DND-41 (cell line): ENCODE measurements at regions not wholly inside any gene's neighbourhood (a gene's known extent, or its start where the extent isn't known, plus 50 kb on each side); places are given as distances from the start of the nearest gene placed in this dataset.
"Not testable (repeated sequence)": the region's sequence is repeated elsewhere in the genome, so short reads cannot be mapped to it uniquely, and the experiment has no call there.

Experiments used
- ATAC-seq: fragments of 200-7000 bp; cut with Tn5 transposase; 3 replicates; pipeline ENCODE4 v1.9.1; 2021; ENCODE audit warnings: low read depth; ENCODE audit not compliant: insufficient read depth
- DNase-seq: peaks from one replicate; pipeline ENCODE4 v3.0.0-alpha.2; 2020
- H2AFZ ChIP-seq: 2 replicates; pipeline ENCODE4 v1.6.0; 2012; ENCODE audit warnings: low read depth, low read length
- H3K27ac ChIP-seq: 2 replicates; pipeline ENCODE4 v1.5.1; 2012; ENCODE audit warnings: low read length, inconsistent platforms
- H3K27me3 ChIP-seq: fragments of 200-600 bp; sonication (generic); 2 replicates; pipeline ENCODE4 v1.6.0; 2012; ENCODE audit warnings: low read length, mild to moderate bottlenecking, inconsistent platforms; ENCODE audit not compliant: insufficient read depth, poor library complexity
- H3K36me3 ChIP-seq: 2 replicates; pipeline ENCODE4 v1.5.1; 2012; ENCODE audit warnings: low read length, inconsistent platforms; ENCODE audit not compliant: insufficient read depth
- H3K4me1 ChIP-seq: 2 replicates; pipeline ENCODE4 v1.5.1; 2012; ENCODE audit warnings: mild to moderate bottlenecking, low read length; ENCODE audit not compliant: insufficient read depth
- H3K4me2 ChIP-seq: 2 replicates; pipeline ENCODE4 v1.6.0; 2012; ENCODE audit warnings: mild to moderate bottlenecking, moderate library complexity, low read length, inconsistent platforms; ENCODE audit not compliant: insufficient read depth
- H3K4me3 ChIP-seq, 2 experiments: fragments of 200-600 bp in 1 of 2; shearing (Covaris generic) in 1 of 2; 2 replicates each; pipeline ENCODE4 v1.5.1; 2012 to 2016; ENCODE audit warnings: inconsistent platforms in 2 of 2, low read length in 2 of 2, mild to moderate bottlenecking in 2 of 2, low read depth in 1 of 2, moderate library complexity in 1 of 2
- H3K79me2 ChIP-seq: 2 replicates; pipeline ENCODE4 v1.6.0; 2012; ENCODE audit warnings: low read length, inconsistent platforms; ENCODE audit not compliant: insufficient read depth
- H3K9ac ChIP-seq: 2 replicates; pipeline ENCODE4 v1.6.0; 2012; ENCODE audit warnings: low read depth, mild to moderate bottlenecking, inconsistent platforms, low read length, moderate library complexity
- H3K9me3 ChIP-seq: 2 replicates; pipeline ENCODE4 v1.5.1; 2012; ENCODE audit warnings: low read length, moderate library complexity, mild to moderate bottlenecking, inconsistent platforms; ENCODE audit not compliant: insufficient read depth, severe bottlenecking
- H4K20me1 ChIP-seq: 2 replicates; pipeline ENCODE4 v1.6.0; 2012; ENCODE audit warnings: low read length; ENCODE audit not compliant: insufficient read depth
- EZH2 ChIP-seq: IDR thresholded peaks from 3 replicates; pipeline ENCODE4 v1.6.1; 2012; ENCODE audit warnings: borderline replicate concordance, low read depth, mild to moderate bottlenecking, moderate library complexity, low read length, inconsistent platforms; ENCODE audit not compliant: severe bottlenecking
- TF ChIP-seq, protein P1 (sequence below): IDR thresholded peaks from 2 replicates; pipeline ENCODE4 v1.5.1; 2012; ENCODE audit warnings: borderline replicate concordance, low read length, moderate library complexity, mild to moderate bottlenecking; ENCODE audit not compliant: poor library complexity, severe bottlenecking; ENCODE audit errors: extremely low read depth

DNA sequence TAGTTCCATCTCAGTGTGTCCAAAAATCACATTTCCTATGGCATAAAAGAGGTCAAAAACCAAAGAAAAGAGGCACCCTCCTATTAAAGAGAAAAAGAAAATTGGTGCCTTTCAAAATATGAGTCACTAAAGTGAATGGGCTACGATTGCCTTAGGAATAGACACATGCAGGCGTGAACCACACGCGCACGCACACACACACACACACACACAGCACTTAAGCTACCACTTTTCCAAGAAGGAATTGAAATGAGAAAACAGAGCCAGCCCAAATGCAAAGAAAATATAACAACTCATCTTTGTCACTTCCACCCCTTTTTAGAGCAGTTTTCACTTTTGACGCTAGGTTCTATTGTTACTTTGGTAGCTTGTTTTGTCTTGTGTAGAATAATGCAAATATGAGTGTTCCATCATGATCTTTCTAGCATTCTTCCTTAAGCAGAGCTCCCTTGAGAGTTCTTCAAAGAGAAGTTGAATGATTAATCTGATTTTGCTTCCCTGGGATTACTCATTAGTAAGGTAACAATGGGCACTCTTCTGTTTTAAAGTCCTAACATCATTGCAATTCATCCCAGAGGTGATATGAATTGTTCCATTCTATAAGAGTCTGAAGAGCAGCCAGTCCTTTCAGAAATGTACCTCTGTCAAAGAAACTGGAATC is 239.2 kb upstream of the GNPDA2 start:
- Histone ChIP-seq H3K4me1 (no peaks in the 10 kb centered on the region), H3K36me3 (no peaks in the 10 kb centered on the region), H3K27me3 (no peaks in the 10 kb centered on the region), H3K9me3 (peaks cover 10% of the 10 kb centered on the region), H2AFZ (no peak overlapping the region), H3K79me2 (no peaks in the 10 kb centered on the region), H4K20me1 (no peaks in the 10 kb centered on the region), H3K27ac (no peak overlapping the region), H3K9ac (no peak overlapping the region), H3K4me2 (no peak overlapping the region), H3K4me3 (no peak overlapping the region)
- TF ChIP-seq EZH2: no peak
- TF ChIP-seq, protein P1, sequence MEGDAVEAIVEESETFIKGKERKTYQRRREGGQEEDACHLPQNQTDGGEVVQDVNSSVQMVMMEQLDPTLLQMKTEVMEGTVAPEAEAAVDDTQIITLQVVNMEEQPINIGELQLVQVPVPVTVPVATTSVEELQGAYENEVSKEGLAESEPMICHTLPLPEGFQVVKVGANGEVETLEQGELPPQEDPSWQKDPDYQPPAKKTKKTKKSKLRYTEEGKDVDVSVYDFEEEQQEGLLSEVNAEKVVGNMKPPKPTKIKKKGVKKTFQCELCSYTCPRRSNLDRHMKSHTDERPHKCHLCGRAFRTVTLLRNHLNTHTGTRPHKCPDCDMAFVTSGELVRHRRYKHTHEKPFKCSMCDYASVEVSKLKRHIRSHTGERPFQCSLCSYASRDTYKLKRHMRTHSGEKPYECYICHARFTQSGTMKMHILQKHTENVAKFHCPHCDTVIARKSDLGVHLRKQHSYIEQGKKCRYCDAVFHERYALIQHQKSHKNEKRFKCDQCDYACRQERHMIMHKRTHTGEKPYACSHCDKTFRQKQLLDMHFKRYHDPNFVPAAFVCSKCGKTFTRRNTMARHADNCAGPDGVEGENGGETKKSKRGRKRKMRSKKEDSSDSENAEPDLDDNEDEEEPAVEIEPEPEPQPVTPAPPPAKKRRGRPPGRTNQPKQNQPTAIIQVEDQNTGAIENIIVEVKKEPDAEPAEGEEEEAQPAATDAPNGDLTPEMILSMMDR: no peak
- DNase-seq (no peak), ATAC-seq (no peak)

GRCh38 chr4:44964086-44964485 is 237.7 kb upstream of the GNPDA2 start:
- not testable (repeated sequence) for H3K4me2 ChIP-seq, ATAC-seq, H3K9ac ChIP-seq, H3K27me3 ChIP-seq, H4K20me1 ChIP-seq, H3K79me2 ChIP-seq, H3K9me3 ChIP-seq, H3K4me3 ChIP-seq, H2AFZ ChIP-seq, H3K36me3 ChIP-seq, H3K4me1 ChIP-seq, H3K27ac ChIP-seq, DNase-seq

DNA sequence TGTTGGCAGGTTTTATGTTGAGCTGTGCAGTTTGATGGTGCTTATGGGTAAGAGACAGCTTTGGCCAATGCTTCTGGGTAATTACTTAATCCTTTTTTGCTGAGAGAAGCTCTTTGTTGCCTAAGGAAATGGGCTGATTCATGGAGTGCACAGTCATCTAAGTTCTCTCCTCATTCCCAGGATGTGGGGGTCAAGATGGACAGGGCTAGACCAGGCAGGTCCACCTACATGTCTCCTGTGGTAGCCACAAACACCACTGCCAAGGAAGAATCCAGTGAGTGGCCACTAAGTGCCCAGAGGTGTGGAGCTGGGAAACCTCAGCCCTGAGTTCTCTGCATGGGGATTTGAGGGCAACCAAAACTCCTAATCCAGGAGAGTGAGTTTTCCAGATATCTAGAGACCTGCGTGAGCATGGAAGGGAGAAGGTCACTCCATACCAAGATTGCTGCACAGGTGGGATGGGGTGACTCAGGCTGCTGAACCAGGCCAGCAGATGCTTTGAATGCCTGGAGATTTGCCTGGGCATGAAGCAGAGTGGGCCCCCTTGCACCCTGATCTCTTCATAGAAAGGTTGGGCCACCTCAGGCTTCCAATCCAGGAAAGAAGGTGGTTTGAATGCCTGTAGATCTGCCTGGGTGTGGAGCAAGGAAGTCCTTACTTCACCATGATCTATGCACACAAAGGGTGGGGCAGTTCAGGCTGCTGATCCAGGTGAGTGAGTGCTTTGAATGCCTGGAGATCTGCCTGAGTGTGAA is 234.8 kb upstream of the GNPDA2 start:
- Histone ChIP-seq H3K27me3 (no peaks in the 10 kb centered on the region), H3K9ac (no peak overlapping the region), H3K4me3 (no peak overlapping the region), H3K36me3 (no peaks in the 10 kb centered on the region), H4K20me1 (no peaks in the 10 kb centered on the region), H2AFZ (no peak overlapping the region), H3K4me2 (no peak overlapping the region), H3K27ac (no peak overlapping the region), H3K4me1 (no peaks in the 10 kb centered on the region), H3K79me2 (no peaks in the 10 kb centered on the region), H3K9me3 (peaks cover 10% of the 10 kb centered on the region)
- DNase-seq (no peak), ATAC-seq (no peak)
- TF ChIP-seq, protein P1: no peak
- no peak for TF ChIP-seq EZH2

DNA sequence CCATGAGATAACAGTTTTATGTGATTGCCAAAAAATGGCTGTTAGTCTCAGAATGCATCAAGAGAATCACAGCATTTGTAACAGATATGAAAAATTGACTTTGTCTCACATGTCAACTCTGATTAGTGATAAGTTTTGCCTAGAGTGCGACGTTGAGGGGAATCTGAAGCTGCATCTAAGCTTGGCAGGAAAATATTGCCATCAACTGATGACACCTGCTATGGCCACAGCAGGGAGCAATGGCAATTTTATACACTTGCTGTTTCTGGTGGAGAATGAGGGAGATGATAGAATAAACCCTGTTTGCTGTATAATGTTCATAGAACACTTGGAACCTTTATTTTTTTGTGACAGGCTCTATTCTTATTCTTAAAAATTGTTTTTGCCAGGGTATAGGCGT is 205.4 kb upstream of the GNPDA2 start:
- Histone ChIP-seq H3K36me3 (no peaks in the 10 kb centered on the region), H3K4me1 (no peaks in the 10 kb centered on the region), H3K79me2 (no peaks in the 10 kb centered on the region), H3K9ac (no peak overlapping the region), H3K27ac (no peak overlapping the region), H4K20me1 (no peaks in the 10 kb centered on the region), H3K9me3 (no peaks in the 10 kb centered on the region), H3K4me2 (no peak overlapping the region), H2AFZ (no peak overlapping the region), H3K27me3 (no peaks in the 10 kb centered on the region), H3K4me3 (no peak overlapping the region)
- TF ChIP-seq EZH2: no peak
- TF ChIP-seq, protein P1: no peak
- no peak for ATAC-seq
- no peak for DNase-seq
